Gastroesophageal sphincter (tissue), 3 donors: ENCODE measurements at regions not wholly inside any gene's neighbourhood (a gene's known extent, or its start where the extent isn't known, plus 50 kb on each side); places are given as distances from the start of the nearest gene placed in this dataset.

Experiments used
- EP300 ChIP-seq: sonication (generic); formaldehyde crosslinking; IDR thresholded peaks from one replicate; pipeline ENCODE4 v1.6.1; 2017; ENCODE audit warnings: antibody characterized with exemption, mild to moderate bottlenecking
- POLR2A ChIP-seq, 2 donors: fragments of 450-650 bp; IDR thresholded peaks; one replicate each; pipeline ENCODE4 v1.6.1; 2017; ENCODE audit warnings: antibody characterized with exemption in 2 of 2, mild to moderate bottlenecking in 2 of 2, moderate library complexity in 1 of 2
- POLR2AphosphoS5 ChIP-seq: sonication (generic); formaldehyde crosslinking; IDR thresholded peaks from one replicate; pipeline ENCODE4 v1.6.1; 2017; ENCODE audit warnings: antibody characterized with exemption
- TF ChIP-seq, protein P1 (sequence below), 4 experiments: fragments of 200-600 bp in 2 of 4; fragments of 450-650 bp in 2 of 4; sonication (generic) in 1 of 4; IDR thresholded peaks; one replicate each; pipeline ENCODE4 v1.5.1; 2017 to 2019; ENCODE audit warnings: antibody characterized with exemption in 4 of 4, mild to moderate bottlenecking in 2 of 4, moderate library complexity in 2 of 4

DNA sequence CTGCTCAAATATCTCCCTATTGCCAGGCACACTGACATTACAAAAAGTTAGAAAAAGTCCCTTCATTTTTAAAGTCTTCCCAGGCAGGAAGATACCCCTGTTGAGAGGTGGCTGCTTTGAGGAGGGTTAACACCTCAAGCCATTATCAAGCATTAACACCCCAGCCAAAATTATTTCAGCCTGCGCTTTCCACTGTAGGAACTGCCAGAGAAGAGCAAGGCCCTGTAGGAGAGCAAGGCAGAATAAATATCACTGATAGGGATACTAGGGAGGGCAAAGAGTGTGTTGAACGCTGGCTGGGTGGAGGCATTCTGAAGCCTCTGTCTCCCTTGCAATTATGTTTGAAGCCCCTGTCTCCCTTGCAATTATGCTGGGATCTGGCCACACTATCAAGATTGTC is 1020.7 kb upstream of the CELF4 start:
- TF ChIP-seq EP300 (no peak), POLR2A (IDR thresholded peaks at IDR 0.05) (no peak), POLR2AphosphoS5 (no peak)
- TF ChIP-seq, protein P1, sequence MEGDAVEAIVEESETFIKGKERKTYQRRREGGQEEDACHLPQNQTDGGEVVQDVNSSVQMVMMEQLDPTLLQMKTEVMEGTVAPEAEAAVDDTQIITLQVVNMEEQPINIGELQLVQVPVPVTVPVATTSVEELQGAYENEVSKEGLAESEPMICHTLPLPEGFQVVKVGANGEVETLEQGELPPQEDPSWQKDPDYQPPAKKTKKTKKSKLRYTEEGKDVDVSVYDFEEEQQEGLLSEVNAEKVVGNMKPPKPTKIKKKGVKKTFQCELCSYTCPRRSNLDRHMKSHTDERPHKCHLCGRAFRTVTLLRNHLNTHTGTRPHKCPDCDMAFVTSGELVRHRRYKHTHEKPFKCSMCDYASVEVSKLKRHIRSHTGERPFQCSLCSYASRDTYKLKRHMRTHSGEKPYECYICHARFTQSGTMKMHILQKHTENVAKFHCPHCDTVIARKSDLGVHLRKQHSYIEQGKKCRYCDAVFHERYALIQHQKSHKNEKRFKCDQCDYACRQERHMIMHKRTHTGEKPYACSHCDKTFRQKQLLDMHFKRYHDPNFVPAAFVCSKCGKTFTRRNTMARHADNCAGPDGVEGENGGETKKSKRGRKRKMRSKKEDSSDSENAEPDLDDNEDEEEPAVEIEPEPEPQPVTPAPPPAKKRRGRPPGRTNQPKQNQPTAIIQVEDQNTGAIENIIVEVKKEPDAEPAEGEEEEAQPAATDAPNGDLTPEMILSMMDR (IDR thresholded peaks at IDR 0.05), result no peak
